ENCODE measurements at regions not wholly inside any gene's neighbourhood (a gene's known extent, or its start where the extent isn't known, plus 50 kb on each side); places are given as distances from the start of the nearest gene placed in this dataset.
"Not testable (repeated sequence)": the region's sequence is repeated elsewhere in the genome, so short reads cannot be mapped to it uniquely, and the experiment has no call there.

- H3K36me3 ChIP-seq; H3K4me1 ChIP-seq; DNase-seq; H3K9ac ChIP-seq (ENCODE audit: low read depth in 2 of 2, low read length in 2 of 2); H3K9me3 ChIP-seq; H3K27me3 ChIP-seq; intact Hi-C loops (cut with DNase I); H3K4me3 ChIP-seq; H3K27ac ChIP-seq: not testable (repeated sequence)
These were observed 176.9 kb downstream of the ZNF37A start for GRCh38 chr10:38271031-38271430.

DNA sequence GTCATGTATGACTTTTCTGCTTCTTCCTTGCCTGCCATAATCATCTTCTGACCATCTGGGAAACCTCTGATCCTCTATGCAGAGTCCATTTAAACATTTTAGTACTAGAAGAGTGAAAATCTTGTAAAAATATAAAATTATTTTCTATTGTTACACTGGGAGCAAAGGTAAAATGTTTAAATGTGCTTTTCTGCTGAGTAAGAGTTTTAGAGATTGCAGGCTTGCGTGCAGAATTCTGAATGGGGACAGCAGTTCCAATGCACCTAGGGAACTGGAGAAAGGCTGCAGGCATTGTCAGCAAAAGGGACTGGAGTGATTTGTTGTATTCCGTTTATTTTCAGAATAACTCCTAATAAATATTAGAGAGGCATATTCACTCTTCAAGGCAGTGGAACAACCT is 180.7 kb downstream of the ZNF37A start:
- H3K9me3 ChIP-seq; H3K36me3 ChIP-seq; H3K4me1 ChIP-seq; H3K9ac ChIP-seq (ENCODE audit: low read depth in 2 of 2, low read length in 2 of 2); H3K27me3 ChIP-seq; H3K27ac ChIP-seq; DNase-seq; intact Hi-C loops (cut with DNase I); H3K4me3 ChIP-seq: not testable (repeated sequence)

- H3K4me3 ChIP-seq; H3K9ac ChIP-seq (ENCODE audit: low read depth in 2 of 2, low read length in 2 of 2); H3K36me3 ChIP-seq; intact Hi-C loops (cut with DNase I); H3K27me3 ChIP-seq; H3K4me1 ChIP-seq; DNase-seq; H3K27ac ChIP-seq; H3K9me3 ChIP-seq: not testable (repeated sequence)
These were observed 198.4 kb downstream of the ZNF37A start for GRCh38 chr10:38292560-38292959.

- H3K27ac ChIP-seq; DNase-seq; H3K27me3 ChIP-seq; intact Hi-C loops (cut with DNase I); H3K9me3 ChIP-seq; H3K9ac ChIP-seq (ENCODE audit: low read depth in 2 of 2, low read length in 2 of 2); H3K4me1 ChIP-seq; H3K4me3 ChIP-seq; H3K36me3 ChIP-seq: not testable (repeated sequence)
These were observed 216.0 kb downstream of the ZNF37A start for GRCh38 chr10:38310111-38310510.

DNA sequence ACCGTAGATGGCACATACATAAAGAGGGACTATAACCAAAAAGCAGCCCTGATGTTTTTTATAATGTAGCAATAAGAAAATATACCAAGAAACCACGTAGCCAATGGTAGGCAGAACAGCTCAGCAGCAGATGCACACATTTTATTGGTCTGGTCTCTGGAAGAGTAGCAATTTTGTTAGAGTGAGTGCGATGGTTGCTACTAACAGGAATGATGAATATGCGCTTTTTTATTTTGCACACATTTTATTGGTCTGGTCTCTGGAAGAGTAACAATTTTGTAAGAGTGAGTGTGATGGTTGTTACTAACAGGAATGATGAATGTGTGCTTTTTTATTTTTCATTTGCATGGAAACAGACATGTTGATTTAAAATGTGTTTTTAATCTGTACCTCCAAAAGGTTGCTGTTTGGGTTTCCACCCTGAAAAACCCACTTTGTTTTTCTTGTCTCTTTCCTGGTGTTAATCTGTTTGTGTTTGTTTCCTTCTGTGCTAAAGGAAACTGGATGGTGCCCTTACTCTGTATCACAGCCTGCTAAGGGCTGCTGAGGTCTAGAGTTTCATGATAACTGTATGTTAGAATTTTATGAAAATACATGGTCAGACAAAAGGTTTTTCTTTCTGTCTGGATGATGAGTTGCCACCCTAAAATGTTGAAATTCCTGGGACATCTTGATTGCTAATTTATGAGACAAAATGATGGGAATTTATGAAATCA is 221.1 kb downstream of the ZNF37A start:
- DNase-seq; intact Hi-C loops (cut with DNase I); H3K4me3 ChIP-seq; H3K27me3 ChIP-seq; H3K36me3 ChIP-seq; H3K9ac ChIP-seq (ENCODE audit: low read depth in 2 of 2, low read length in 2 of 2); H3K4me1 ChIP-seq; H3K9me3 ChIP-seq; H3K27ac ChIP-seq: not testable (repeated sequence)

GRCh38 chr10:38321393-38321792 is 227.3 kb downstream of the ZNF37A start:
- H3K4me3 ChIP-seq; intact Hi-C loops (cut with DNase I); H3K9me3 ChIP-seq; H3K27ac ChIP-seq; H3K27me3 ChIP-seq; H3K9ac ChIP-seq (ENCODE audit: low read depth in 2 of 2, low read length in 2 of 2); H3K36me3 ChIP-seq; DNase-seq; H3K4me1 ChIP-seq: not testable (repeated sequence)

DNA sequence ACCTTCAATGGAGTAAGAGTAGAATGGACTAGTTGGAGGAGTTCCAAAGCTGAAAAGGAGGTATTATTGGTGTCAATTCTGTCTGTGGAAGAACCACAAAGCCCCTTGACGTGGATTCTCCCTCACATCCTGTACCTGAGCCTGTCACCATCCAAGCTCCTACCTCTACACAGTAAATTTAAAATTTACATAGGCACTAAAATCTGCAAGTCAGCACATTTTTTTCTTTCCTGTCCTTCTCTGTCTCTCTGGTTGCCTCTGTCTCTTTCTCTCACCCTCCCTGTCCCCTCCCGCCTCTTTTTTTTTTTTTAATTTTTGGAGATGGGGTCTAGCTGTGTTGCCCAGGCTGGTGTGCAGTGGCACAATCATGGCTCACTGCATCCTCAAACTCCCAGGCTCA is 236.2 kb downstream of the ZNF37A start:
- intact Hi-C loops (cut with DNase I); H3K27me3 ChIP-seq; DNase-seq; H3K36me3 ChIP-seq; H3K4me3 ChIP-seq; H3K9ac ChIP-seq (ENCODE audit: low read depth in 2 of 2, low read length in 2 of 2); H3K9me3 ChIP-seq; H3K27ac ChIP-seq; H3K4me1 ChIP-seq: not testable (repeated sequence)

DNA sequence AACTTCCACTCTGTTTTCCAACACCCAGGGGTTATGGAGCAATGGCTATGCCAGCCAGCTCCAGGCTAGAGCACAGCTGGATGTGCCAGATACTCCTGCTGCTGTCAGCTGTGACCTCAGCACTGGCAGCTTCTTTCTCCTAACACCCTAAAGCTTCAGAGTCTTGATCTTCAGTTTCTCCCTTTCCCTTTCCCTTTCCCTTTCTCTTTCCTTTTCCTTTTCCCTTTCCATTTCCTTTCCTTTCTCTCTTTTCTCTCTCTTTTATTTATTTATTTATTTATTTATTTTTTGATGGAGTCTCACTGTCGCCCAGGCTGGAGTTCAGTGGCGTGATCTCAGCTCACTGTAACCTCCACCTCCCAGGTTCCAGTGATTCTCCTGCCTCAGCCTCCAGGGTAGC is 237.0 kb downstream of the ZNF37A start:
- H3K9ac ChIP-seq (ENCODE audit: low read depth in 2 of 2, low read length in 2 of 2); H3K27ac ChIP-seq; H3K9me3 ChIP-seq; intact Hi-C loops (cut with DNase I); H3K36me3 ChIP-seq; DNase-seq; H3K27me3 ChIP-seq; H3K4me3 ChIP-seq; H3K4me1 ChIP-seq: not testable (repeated sequence)

GRCh38 chr10:38333699-38334098 is 239.6 kb downstream of the ZNF37A start:
- DNase-seq; H3K27me3 ChIP-seq; H3K36me3 ChIP-seq; H3K27ac ChIP-seq; H3K9me3 ChIP-seq; H3K9ac ChIP-seq (ENCODE audit: low read depth in 2 of 2, low read length in 2 of 2); H3K4me1 ChIP-seq; H3K4me3 ChIP-seq; intact Hi-C loops (cut with DNase I): not testable (repeated sequence)

DNA sequence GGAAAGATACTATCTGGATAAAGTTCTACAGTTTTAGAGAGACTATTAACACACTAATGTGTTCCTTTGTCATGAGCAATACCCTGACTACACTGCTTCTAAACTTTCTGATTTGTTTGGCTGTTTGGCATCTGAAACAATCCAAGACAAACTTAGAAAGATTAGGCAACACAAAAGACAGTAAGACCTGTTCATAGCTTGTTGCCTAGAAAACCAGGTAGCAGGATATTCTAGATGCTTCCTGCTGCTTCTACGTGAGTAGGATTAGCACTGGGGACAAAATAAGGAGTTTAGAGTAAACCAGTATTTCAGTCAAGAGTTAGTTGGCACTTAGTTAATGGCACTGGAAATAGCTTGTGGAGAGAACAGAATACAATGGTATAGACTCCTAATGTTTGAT is 256.5 kb downstream of the ZNF37A start:
- H3K4me3 ChIP-seq; H3K4me1 ChIP-seq; intact Hi-C loops (cut with DNase I); H3K9me3 ChIP-seq; H3K36me3 ChIP-seq; H3K27me3 ChIP-seq; DNase-seq; H3K27ac ChIP-seq; H3K9ac ChIP-seq (ENCODE audit: low read depth in 2 of 2, low read length in 2 of 2): not testable (repeated sequence)

- intact Hi-C loops (cut with DNase I) = not testable (repeated sequence)
These were observed 260.3 kb downstream of the ZNF37A start for GRCh38 chr10:38354410-38354809.

GRCh38 chr10:38355911-38356526 is 261.9 kb downstream of the ZNF37A start:
- H3K9me3 ChIP-seq; H3K36me3 ChIP-seq; intact Hi-C loops (cut with DNase I); H3K27me3 ChIP-seq; H3K4me1 ChIP-seq; H3K9ac ChIP-seq (ENCODE audit: low read depth in 2 of 2, low read length in 2 of 2): not testable (repeated sequence)
- peak overlapping the region; percentile 76 for H3K27ac ChIP-seq
- DNase-seq = peak; percentile 88
- H3K4me3 ChIP-seq = peak overlapping the region; percentile 34

More at GRCh38 chr10:38354410-38354809, 260.3 kb downstream of the ZNF37A start:
- not testable (repeated sequence) for H3K36me3 ChIP-seq; H3K4me1 ChIP-seq; H3K9ac ChIP-seq (ENCODE audit: low read depth in 2 of 2, low read length in 2 of 2); H3K27ac ChIP-seq; H3K4me3 ChIP-seq; H3K27me3 ChIP-seq; H3K9me3 ChIP-seq; DNase-seq

DNA sequence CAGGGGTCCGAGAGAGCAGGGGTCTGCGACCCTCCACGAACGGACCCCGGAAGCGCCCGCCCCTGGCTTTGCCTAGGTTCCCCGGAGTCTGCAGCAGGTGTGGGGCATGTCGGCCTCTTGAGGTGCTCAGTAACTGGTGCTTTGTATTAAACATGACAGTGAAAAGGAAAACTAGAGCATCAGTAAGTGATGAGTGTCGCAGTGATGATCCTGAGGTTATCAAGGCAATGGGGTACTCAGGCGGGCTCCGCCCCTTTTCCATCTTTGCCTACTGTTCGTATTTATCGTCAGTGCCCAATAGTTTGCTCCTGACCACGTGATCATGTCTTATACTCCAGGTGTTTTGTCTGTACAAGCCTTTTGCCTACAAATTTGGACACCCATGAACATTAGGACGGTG is 262.4 kb downstream of the ZNF37A start:
- peak; percentile 26 for DNase-seq
- H3K9ac ChIP-seq (ENCODE audit: low read depth in 2 of 2, low read length in 2 of 2) = not testable (repeated sequence)
- peak overlapping the region; percentile 34 for H3K4me3 ChIP-seq

GRCh38 chr10:38362514-38362913 is 268.4 kb downstream of the ZNF37A start:
- H3K9ac ChIP-seq (ENCODE audit: low read depth in 2 of 2, low read length in 2 of 2); DNase-seq; H3K27ac ChIP-seq; H3K4me1 ChIP-seq; H3K27me3 ChIP-seq; H3K36me3 ChIP-seq; H3K4me3 ChIP-seq; H3K9me3 ChIP-seq: not testable (repeated sequence)
- intact Hi-C loops (cut with DNase I) = loop anchor here (10.0 kb wide), 1 partner anchor 378 kb away; no protein-coding TSS in a partner anchor

More for the DNA sequence above, 262.4 kb downstream of the ZNF37A start:
- H3K9me3 ChIP-seq; H3K36me3 ChIP-seq; intact Hi-C loops (cut with DNase I); H3K27ac ChIP-seq; H3K27me3 ChIP-seq; H3K4me1 ChIP-seq: not testable (repeated sequence)
